ENCODE measurements at regions not wholly inside any gene's neighbourhood (a gene's known extent, or its start where the extent isn't known, plus 50 kb on each side); places are given as distances from the start of the nearest gene placed in this dataset.

GRCh38 chr2:114034742-114035141 lies 144.9 kb downstream of the ACTR3 start:
- Histone ChIP-seq H3K79me2 (replicated peaks; ENCODE audit: insufficient read depth, low read length) (no peaks in the 10 kb centered on the region), H3K27me3 (ENCODE audit: insufficient read depth, low read depth, low read length) (no peaks in the 10 kb centered on the region), H2AFZ (ENCODE audit: low read depth, low read length) (no peak overlapping the region), H4K20me1 (ENCODE audit: insufficient read depth) (no peaks in the 10 kb centered on the region), H3F3A (ENCODE audit: insufficient read depth, low read length, poor library complexity, severe bottlenecking) (no peaks in the 10 kb centered on the region), H3K36me3 (ENCODE audit: insufficient read depth, low read length) (no peaks in the 10 kb centered on the region), H3K4me2 (ENCODE audit: low read length) (no peak overlapping the region), H3K9ac (ENCODE audit: low read length) (no peak overlapping the region), H3K27ac (ENCODE audit: low read length) (no peak overlapping the region), H3K9me2 (ENCODE audit: insufficient read depth, low read length) (no peaks in the 10 kb centered on the region), H3K4me3 (ENCODE audit: low read length) (no peak overlapping the region), H3K9me3 (ENCODE audit: low read length) (no peaks in the 10 kb centered on the region)
- TF ChIP-seq EZH2 (IDR thresholded peaks at IDR 0.05; ENCODE audit: borderline replicate concordance, insufficient read depth, low read length, poor library complexity, severe bottlenecking) (no peak), MXI1 (conservative IDR thresholded peaks at IDR 0.05; ENCODE audit: poor library complexity, severe bottlenecking) (no peak), TAF1 (IDR thresholded peaks at IDR 0.05; ENCODE audit: low read depth) (no peak), POLR2AphosphoS5 (IDR thresholded peaks at IDR 0.05) (no peak), CTCF (IDR thresholded peaks at IDR 0.05; ENCODE audit: poor library complexity, severe bottlenecking) (no peak), EP300 (conservative IDR thresholded peaks at IDR 0.05; ENCODE audit: poor library complexity, severe bottlenecking) (no peak), RAD21 (conservative IDR thresholded peaks at IDR 0.05) (no peak), SMC3 (conservative IDR thresholded peaks at IDR 0.05; ENCODE audit: poor library complexity) (no peak), REST (IDR thresholded peaks at IDR 0.05; ENCODE audit: borderline replicate concordance) (no peak)

- no peaks in the 10 kb centered on the region for H3K9me2 ChIP-seq (ENCODE audit: insufficient read depth, low read length)
- no peak overlapping the region for H3K4me2 ChIP-seq (ENCODE audit: low read length)
- no peak overlapping the region for H2AFZ ChIP-seq (ENCODE audit: low read depth, low read length)
- H3K36me3 ChIP-seq (ENCODE audit: insufficient read depth, low read length): no peaks in the 10 kb centered on the region
- no peak overlapping the region for H3K4me3 ChIP-seq (ENCODE audit: low read length)
- no peaks in the 10 kb centered on the region for H3K79me2 ChIP-seq (replicated peaks; ENCODE audit: insufficient read depth, low read length)
- no peaks in the 10 kb centered on the region for H3K9me3 ChIP-seq (ENCODE audit: low read length)
- no peak for TF ChIP-seq SMC3 (conservative IDR thresholded peaks at IDR 0.05; ENCODE audit: poor library complexity)
- no peak for TF ChIP-seq MXI1 (conservative IDR thresholded peaks at IDR 0.05; ENCODE audit: poor library complexity, severe bottlenecking)
- TF ChIP-seq POLR2AphosphoS5 (IDR thresholded peaks at IDR 0.05): no peak
- no peak for TF ChIP-seq EZH2 (IDR thresholded peaks at IDR 0.05; ENCODE audit: borderline replicate concordance, insufficient read depth, low read length, poor library complexity, severe bottlenecking)
- TF ChIP-seq CTCF (IDR thresholded peaks at IDR 0.05; ENCODE audit: poor library complexity, severe bottlenecking): no peak
- no peak for TF ChIP-seq TAF1 (IDR thresholded peaks at IDR 0.05; ENCODE audit: low read depth)
- TF ChIP-seq RAD21 (conservative IDR thresholded peaks at IDR 0.05): no peak
- TF ChIP-seq REST (IDR thresholded peaks at IDR 0.05; ENCODE audit: borderline replicate concordance): no peak
- no peak for TF ChIP-seq EP300 (conservative IDR thresholded peaks at IDR 0.05; ENCODE audit: poor library complexity, severe bottlenecking)
- H3K27me3 ChIP-seq (ENCODE audit: insufficient read depth, low read depth, low read length): no peaks in the 10 kb centered on the region
- H4K20me1 ChIP-seq (ENCODE audit: insufficient read depth): no peaks in the 10 kb centered on the region
- no peak overlapping the region for H3K27ac ChIP-seq (ENCODE audit: low read length)
- no peaks in the 10 kb centered on the region for H3F3A ChIP-seq (ENCODE audit: insufficient read depth, low read length, poor library complexity, severe bottlenecking)
- no peak overlapping the region for H3K9ac ChIP-seq (ENCODE audit: low read length)
Observed at GRCh38 chr2:114038710-114039109, 148.8 kb downstream of the ACTR3 start.
